ENCODE measurements at regions not wholly inside any gene's neighbourhood (a gene's known extent, or its start where the extent isn't known, plus 50 kb on each side); places are given as distances from the start of the nearest gene placed in this dataset.

- no peaks in the 10 kb centered on the region for H3K4me1 ChIP-seq
- POLR2A ChIA-PET, result no interaction called here
- no peak for TF ChIP-seq MYC (IDR thresholded peaks at IDR 0.05; ENCODE audit: borderline replicate concordance, low read length)
- TF ChIP-seq NR3C1 (IDR thresholded peaks at IDR 0.05), result no peak
- no peak for TF ChIP-seq RAD21 (conservative IDR thresholded peaks at IDR 0.05 in 1 of 2, IDR thresholded peaks at IDR 0.05 in 1 of 2)
- no peak for TF ChIP-seq RARB (CRISPR knock-in tag; IDR thresholded peaks at IDR 0.05)
- no peak for TF ChIP-seq TFCP2L1 (CRISPR knock-in tag; IDR thresholded peaks at IDR 0.05)
- no peak for TF ChIP-seq TP53 (CRISPR knock-in tag; IDR thresholded peaks at IDR 0.05)
- TF ChIP-seq ATOH8 (CRISPR knock-in tag; IDR thresholded peaks at IDR 0.05; ENCODE audit: low read depth), result no peak
- no peak for TF ChIP-seq PBX3 (IDR thresholded peaks at IDR 0.05)
- no peak for TF ChIP-seq JUN (IDR thresholded peaks at IDR 0.05)
- no peak for TF ChIP-seq HOXA7 (CRISPR knock-in tag; IDR thresholded peaks at IDR 0.05)
- TF ChIP-seq CTCF (IDR thresholded peaks at IDR 0.05), result no peak
- TF ChIP-seq NFE2L2 (conservative IDR thresholded peaks at IDR 0.05; ENCODE audit: low read length), result no peak
- no peak for TF ChIP-seq HOXB5 (CRISPR knock-in tag; IDR thresholded peaks at IDR 0.05)
- TF ChIP-seq RNF2 (IDR thresholded peaks at IDR 0.05; ENCODE audit: borderline replicate concordance, low read depth), result no peak
- TF ChIP-seq JUNB (IDR thresholded peaks at IDR 0.05), result no peak
- no peak for TF ChIP-seq BHLHE40 (IDR thresholded peaks at IDR 0.05; ENCODE audit: low read depth, low read length)
- no peak for TF ChIP-seq HOXB13 (CRISPR knock-in tag; IDR thresholded peaks at IDR 0.05; ENCODE audit: low read depth)
- no peak for TF ChIP-seq ZNF302 (CRISPR knock-in tag; IDR thresholded peaks at IDR 0.05)
- no peak for TF ChIP-seq FOSB (CRISPR knock-in tag; IDR thresholded peaks at IDR 0.05)
- no peak overlapping the region for H3K4me3 ChIP-seq
- no peak for FAIRE-seq
- no peak for ATAC-seq
- CTCF ChIA-PET, result no interaction called here
- H3K4me2 ChIP-seq, result no peak overlapping the region
- no peak for DNase-seq (ENCODE audit: low read depth in 1 of 2, low spot score in 1 of 2)
- 4% methylated on average over 10 of the region's 10 CpGs for WGBS (ENCODE audit: missing lambda C conversion rate)
- no peaks in the 10 kb centered on the region for H3K9me3 ChIP-seq
- H3K27ac ChIP-seq, result no peak overlapping the region
Measured at GRCh38 chr2:7625392-7626138, 708.4 kb downstream of the RNF144A start.

GRCh38 chr2:7626139-7626537 lies 708.9 kb downstream of the RNF144A start:
- ChIA-PET POLR2A (no interaction called here), CTCF (no interaction called here)
- H3K4me2 ChIP-seq, result no peak overlapping the region

More at GRCh38 chr2:7626139-7626537, 708.9 kb downstream of the RNF144A start:
- no peak for TF ChIP-seq CHD4 (IDR thresholded peaks at IDR 0.05; ENCODE audit: borderline replicate concordance)
- no peak for TF ChIP-seq E2F6 (IDR thresholded peaks at IDR 0.05; ENCODE audit: borderline replicate concordance, low read depth)
- no peak for TF ChIP-seq ZSCAN20 (CRISPR knock-in tag; IDR thresholded peaks at IDR 0.05)
- no peak for TF ChIP-seq EP300 (IDR thresholded peaks at IDR 0.05)
- no peak for TF ChIP-seq HOXB5 (CRISPR knock-in tag; IDR thresholded peaks at IDR 0.05)
- Histone ChIP-seq H3K27ac (no peak overlapping the region), H3K4me3 (no peak overlapping the region), H3K9me3 (no peaks in the 10 kb centered on the region), H3K4me1 (no peaks in the 10 kb centered on the region)
- 19% methylated on average over 6 of the region's 6 CpGs for WGBS (ENCODE audit: missing lambda C conversion rate)
- DNase-seq (ENCODE audit: low read depth in 1 of 2, low spot score in 1 of 2) (no peak), ATAC-seq (no peak), FAIRE-seq (no peak)
